ENCODE measurements at regions not wholly inside any gene's neighbourhood (a gene's known extent, or its start where the extent isn't known, plus 50 kb on each side); places are given as distances from the start of the nearest gene placed in this dataset.

GRCh38 chr12:107360033-107360432 lies 266.7 kb upstream of the CRY1 start:
- TF ChIP-seq, protein P1, sequence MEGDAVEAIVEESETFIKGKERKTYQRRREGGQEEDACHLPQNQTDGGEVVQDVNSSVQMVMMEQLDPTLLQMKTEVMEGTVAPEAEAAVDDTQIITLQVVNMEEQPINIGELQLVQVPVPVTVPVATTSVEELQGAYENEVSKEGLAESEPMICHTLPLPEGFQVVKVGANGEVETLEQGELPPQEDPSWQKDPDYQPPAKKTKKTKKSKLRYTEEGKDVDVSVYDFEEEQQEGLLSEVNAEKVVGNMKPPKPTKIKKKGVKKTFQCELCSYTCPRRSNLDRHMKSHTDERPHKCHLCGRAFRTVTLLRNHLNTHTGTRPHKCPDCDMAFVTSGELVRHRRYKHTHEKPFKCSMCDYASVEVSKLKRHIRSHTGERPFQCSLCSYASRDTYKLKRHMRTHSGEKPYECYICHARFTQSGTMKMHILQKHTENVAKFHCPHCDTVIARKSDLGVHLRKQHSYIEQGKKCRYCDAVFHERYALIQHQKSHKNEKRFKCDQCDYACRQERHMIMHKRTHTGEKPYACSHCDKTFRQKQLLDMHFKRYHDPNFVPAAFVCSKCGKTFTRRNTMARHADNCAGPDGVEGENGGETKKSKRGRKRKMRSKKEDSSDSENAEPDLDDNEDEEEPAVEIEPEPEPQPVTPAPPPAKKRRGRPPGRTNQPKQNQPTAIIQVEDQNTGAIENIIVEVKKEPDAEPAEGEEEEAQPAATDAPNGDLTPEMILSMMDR (conservative IDR thresholded peaks at IDR 0.05; ENCODE audit: low read length) = no peak
- TF ChIP-seq EZH2phosphoT487 (IDR thresholded peaks at IDR 0.05; ENCODE audit: borderline replicate concordance) = no peak
